WTC11 (cell line): ENCODE measurements at regions not wholly inside any gene's neighbourhood (a gene's known extent, or its start where the extent isn't known, plus 50 kb on each side); places are given as distances from the start of the nearest gene placed in this dataset.

Experiments
- ATAC-seq: fragments of 200-7000 bp; cut with Tn5 transposase; 2 replicates; pipeline ENCODE4 v1.10.0; 2021; ENCODE audit warnings: mild to moderate bottlenecking, moderate library complexity
- CTCF ChIA-PET: fragments of 300-600 bp; sonication (Branson Sonifier 250); formaldehyde crosslinking; loops from one replicate; lab custom pipeline; 2021; ENCODE audit warnings: antibody characterized with exemption; lab: Charles Lee
- POLR2A ChIA-PET: fragments of 350-600 bp; sonication (Branson Sonifier 250); formaldehyde crosslinking; loops from one replicate; lab custom pipeline; 2021; ENCODE audit warnings: antibody characterized with exemption; lab: Charles Lee
- DNase-seq: peaks from one replicate; pipeline ENCODE4 v3.0.0; 2021; ENCODE audit warnings: low spot score
- H3K27ac Mint-ChIP-seq: 2 replicates; pipeline ENCODE4 v1.8.0; 2021; ENCODE audit warnings: mixed read lengths
- H3K27me3 Mint-ChIP-seq: 2 replicates; pipeline ENCODE4 v1.8.0; 2021; ENCODE audit warnings: low read depth, mild to moderate bottlenecking, moderate library complexity, mixed read lengths
- H3K36me3 Mint-ChIP-seq: 2 replicates; pipeline ENCODE4 v1.8.0; 2021; ENCODE audit warnings: mixed read lengths
- H3K4me1 Mint-ChIP-seq: 2 replicates; pipeline ENCODE4 v1.8.0; 2022; ENCODE audit warnings: mixed read lengths
- H3K4me3 Mint-ChIP-seq: 2 replicates; pipeline ENCODE4 v1.8.0; 2021; ENCODE audit warnings: mild to moderate bottlenecking, moderate library complexity, mixed read lengths
- H3K9me3 Mint-ChIP-seq: 2 replicates; pipeline ENCODE4 v1.8.0; 2021; ENCODE audit warnings: mixed read lengths
- ATF1 ChIP-seq: sonication (generic); formaldehyde crosslinking; IDR thresholded peaks from 2 replicates; pipeline ENCODE4 v1.8.1; 2023; ENCODE audit warnings: mild to moderate bottlenecking, moderate library complexity, missing genetic modification reagents
- CBFB ChIP-seq: sonication (generic); formaldehyde crosslinking; IDR thresholded peaks from 2 replicates; pipeline ENCODE4 v1.8.1; 2022; ENCODE audit warnings: mild to moderate bottlenecking, low read depth, missing genetic modification reagents
- E2F5 ChIP-seq: sonication (generic); formaldehyde crosslinking; IDR thresholded peaks from 2 replicates; pipeline ENCODE4 v1.8.1; 2022; ENCODE audit warnings: mild to moderate bottlenecking, moderate library complexity, missing genetic modification reagents
- ERG ChIP-seq: fragments of 250-450 bp; sonication (Bioruptor Pico); IDR thresholded peaks from 2 replicates; pipeline ENCODE4 v1.8.0; 2021; ENCODE audit warnings: mild to moderate bottlenecking
- ESRRA ChIP-seq: sonication (generic); formaldehyde crosslinking; IDR thresholded peaks from 2 replicates; pipeline ENCODE4 v1.8.1; 2022; ENCODE audit warnings: mild to moderate bottlenecking, missing genetic modification reagents, borderline replicate concordance
- ETV6 ChIP-seq: sonication (generic); formaldehyde crosslinking; IDR thresholded peaks from 2 replicates; pipeline ENCODE4 v1.8.1; 2022; ENCODE audit warnings: mild to moderate bottlenecking, missing genetic modification reagents
- FOXK1 ChIP-seq: sonication (generic); formaldehyde crosslinking; IDR thresholded peaks from 2 replicates; pipeline ENCODE4 v1.8.0; 2022; ENCODE audit warnings: mild to moderate bottlenecking, moderate library complexity, missing genetic modification reagents
- FOXP4 ChIP-seq: sonication (generic); formaldehyde crosslinking; IDR thresholded peaks from 2 replicates; pipeline ENCODE4 v1.8.0; 2022; ENCODE audit warnings: mild to moderate bottlenecking, missing genetic modification reagents
- KAT7 ChIP-seq: sonication (generic); formaldehyde crosslinking; IDR thresholded peaks from 2 replicates; pipeline ENCODE4 v1.8.1; 2023; ENCODE audit warnings: missing genetic modification reagents, mild to moderate bottlenecking, borderline replicate concordance
- NFATC4 ChIP-seq: fragments of 250-450 bp; sonication (Bioruptor Pico); IDR thresholded peaks from 2 replicates; pipeline ENCODE4 v1.9.0; 2021; ENCODE audit warnings: mild to moderate bottlenecking
- NFE2L1 ChIP-seq: sonication (generic); formaldehyde crosslinking; IDR thresholded peaks from 2 replicates; pipeline ENCODE4 v1.8.1; 2023; ENCODE audit warnings: missing genetic modification reagents
- RELA ChIP-seq: sonication (generic); formaldehyde crosslinking; IDR thresholded peaks from 2 replicates; pipeline ENCODE4 v1.8.1; 2022; ENCODE audit warnings: missing genetic modification reagents, mild to moderate bottlenecking, borderline replicate concordance
- SOX15 ChIP-seq: fragments of 250-450 bp; sonication (Bioruptor Pico); IDR thresholded peaks from 2 replicates; pipeline ENCODE4 v1.9.0; 2021; ENCODE audit warnings: mild to moderate bottlenecking
- STAT6 ChIP-seq: sonication (generic); formaldehyde crosslinking; conservative IDR thresholded peaks from 2 replicates; pipeline ENCODE4 v1.8.1; 2023; ENCODE audit warnings: mild to moderate bottlenecking, low read depth, missing genetic modification reagents, moderate library complexity
- ZBTB43 ChIP-seq: sonication (generic); formaldehyde crosslinking; IDR thresholded peaks from 2 replicates; pipeline ENCODE4 v1.8.1; 2023; ENCODE audit warnings: mild to moderate bottlenecking, missing genetic modification reagents
- ZNF121 ChIP-seq: sonication (generic); formaldehyde crosslinking; IDR thresholded peaks from 2 replicates; pipeline ENCODE4 v1.8.0; 2023; ENCODE audit warnings: missing genetic modification reagents
- ZNF138 ChIP-seq: sonication (generic); formaldehyde crosslinking; conservative IDR thresholded peaks from 2 replicates; pipeline ENCODE4 v1.8.1; 2022; ENCODE audit warnings: mild to moderate bottlenecking, moderate library complexity, missing genetic modification reagents
- ZNF219 ChIP-seq: sonication (generic); formaldehyde crosslinking; IDR thresholded peaks from 2 replicates; pipeline ENCODE4 v1.8.0; 2023; ENCODE audit warnings: missing genetic modification reagents, mild to moderate bottlenecking, borderline replicate concordance
- ZNF281 ChIP-seq: sonication (generic); formaldehyde crosslinking; IDR thresholded peaks from 2 replicates; pipeline ENCODE4 v1.8.0; 2023; ENCODE audit warnings: mild to moderate bottlenecking, missing genetic modification reagents

GRCh38 chr5:152135827-152136226, 211.2 kb upstream of the GLRA1 start:
- no peak for TF ChIP-seq ERG (CRISPR knock-in tag)
- no peak for TF ChIP-seq ZNF121 (CRISPR knock-in tag)
- TF ChIP-seq ZBTB43 (CRISPR knock-in tag), result no peak
- no peak for TF ChIP-seq RELA (CRISPR knock-in tag)
- no peak for TF ChIP-seq NFE2L1 (CRISPR knock-in tag)
- no peak for TF ChIP-seq ZNF219 (CRISPR knock-in tag)
- no peak for TF ChIP-seq ZNF281 (CRISPR knock-in tag)
- no peak for TF ChIP-seq E2F5 (CRISPR knock-in tag)
- TF ChIP-seq KAT7 (CRISPR knock-in tag), result no peak
- no peak for TF ChIP-seq ESRRA
- TF ChIP-seq NFATC4, result no peak
- no peak for TF ChIP-seq SOX15 (CRISPR knock-in tag)
- TF ChIP-seq ETV6 (CRISPR knock-in tag), result no peak
- no peak for TF ChIP-seq FOXK1 (CRISPR knock-in tag)
- no peak for TF ChIP-seq FOXP4 (CRISPR knock-in tag)
- TF ChIP-seq ZNF138, result no peak
- Mint-ChIP-seq H3K27me3 (peaks cover 7% of the 10 kb centered on the region; the same call in 1 of the 2 replicates), H3K4me1 (no peaks in the 10 kb centered on the region), H3K4me3 (no peak overlapping the region), H3K27ac (no peak overlapping the region), H3K36me3 (no peaks in the 10 kb centered on the region), H3K9me3 (no peaks in the 10 kb centered on the region)
- no peak for DNase-seq
- ChIA-PET CTCF (no interaction called here), POLR2A (no interaction called here)
- no peak for ATAC-seq

- H3K36me3 Mint-ChIP-seq, result no peaks in the 10 kb centered on the region
- no peak overlapping the region for H3K27ac Mint-ChIP-seq
- no peaks in the 10 kb centered on the region for H3K9me3 Mint-ChIP-seq
- ChIA-PET POLR2A (no interaction called here), CTCF (interaction anchor here (1.2 kb wide), 1 partner anchor 17 kb away, joined by 5 read pairs; no protein-coding TSS in a partner anchor)
- ATAC-seq (no peak), DNase-seq (no peak)
- TF ChIP-seq CBFB (CRISPR knock-in tag), result no peak
- no peak for TF ChIP-seq STAT6 (CRISPR knock-in tag)
- TF ChIP-seq ATF1, result no peak
- no peak for TF ChIP-seq NFE2L1 (CRISPR knock-in tag)
- H3K4me3 Mint-ChIP-seq, result no peak overlapping the region
- peaks cover 17% of the 10 kb centered on the region for H3K4me1 Mint-ChIP-seq
- H3K27me3 Mint-ChIP-seq, result no peaks in the 10 kb centered on the region
Observed at GRCh38 chr5:152125661-152126205, 201.1 kb upstream of the GLRA1 start.
